ENCODE measurements at regions not wholly inside any gene's neighbourhood (a gene's known extent, or its start where the extent isn't known, plus 50 kb on each side); places are given as distances from the start of the nearest gene placed in this dataset.

- Histone ChIP-seq H3K4me1 (ENCODE audit: control insufficient read depth, insufficient read depth, low read length) (no peaks in the 10 kb centered on the region), H3K9me3 (ENCODE audit: control insufficient read depth, insufficient read depth, low read length) (peaks cover 3% of the 10 kb centered on the region), H3K4me3 (ENCODE audit: low read depth, low read length) (no peak overlapping the region), H3K9ac (ENCODE audit: low read depth, low read length) (no peak overlapping the region), H3K36me3 (ENCODE audit: control insufficient read depth, insufficient read depth, low read length) (no peaks in the 10 kb centered on the region), H3K27me3 (ENCODE audit: control insufficient read depth, insufficient read depth, low read length) (no peaks in the 10 kb centered on the region)
These were observed 114.3 kb downstream of the DLEU7 start for GRCh38 chr13:50729177-50729576.

GRCh38 chr13:50730496-50731351 lies 112.8 kb downstream of the DLEU7 start:
- no peak overlapping the region for H3K9ac ChIP-seq (ENCODE audit: low read depth, low read length)
- peaks cover 3% of the 10 kb centered on the region for H3K9me3 ChIP-seq (ENCODE audit: control insufficient read depth, insufficient read depth, low read length)
- H3K27me3 ChIP-seq (ENCODE audit: control insufficient read depth, insufficient read depth, low read length) = no peaks in the 10 kb centered on the region
- H3K36me3 ChIP-seq (ENCODE audit: control insufficient read depth, insufficient read depth, low read length) = no peaks in the 10 kb centered on the region
- H3K4me3 ChIP-seq (ENCODE audit: low read depth, low read length) = no peak overlapping the region
- no peaks in the 10 kb centered on the region for H3K4me1 ChIP-seq (ENCODE audit: control insufficient read depth, insufficient read depth, low read length)

DNA sequence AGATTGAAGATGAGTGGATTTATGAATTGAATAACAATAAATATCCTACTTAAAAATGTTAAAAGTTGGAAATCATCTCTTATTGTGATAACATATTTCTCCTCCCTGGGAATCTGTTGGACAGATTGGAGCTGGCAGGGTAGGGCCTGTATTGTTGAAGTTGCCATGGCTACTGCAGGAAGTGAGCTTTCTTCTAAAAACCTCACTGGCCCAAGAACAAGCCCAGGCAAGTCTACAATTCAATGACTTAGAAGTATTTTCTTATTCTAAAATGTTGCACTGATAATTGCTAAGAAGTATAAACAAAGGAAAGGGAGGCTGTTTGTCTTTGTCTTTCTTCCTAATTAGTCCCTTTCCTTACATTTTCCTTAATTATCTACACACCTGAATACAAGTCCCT lies 112.1 kb downstream of the DLEU7 start:
- Histone ChIP-seq H3K36me3 (ENCODE audit: control insufficient read depth, insufficient read depth, low read length) (no peaks in the 10 kb centered on the region), H3K9me3 (ENCODE audit: control insufficient read depth, insufficient read depth, low read length) (peaks cover 3% of the 10 kb centered on the region), H3K4me1 (ENCODE audit: control insufficient read depth, insufficient read depth, low read length) (no peaks in the 10 kb centered on the region), H3K9ac (ENCODE audit: low read depth, low read length) (no peak overlapping the region), H3K4me3 (ENCODE audit: low read depth, low read length) (no peak overlapping the region), H3K27me3 (ENCODE audit: control insufficient read depth, insufficient read depth, low read length) (no peaks in the 10 kb centered on the region)

DNA sequence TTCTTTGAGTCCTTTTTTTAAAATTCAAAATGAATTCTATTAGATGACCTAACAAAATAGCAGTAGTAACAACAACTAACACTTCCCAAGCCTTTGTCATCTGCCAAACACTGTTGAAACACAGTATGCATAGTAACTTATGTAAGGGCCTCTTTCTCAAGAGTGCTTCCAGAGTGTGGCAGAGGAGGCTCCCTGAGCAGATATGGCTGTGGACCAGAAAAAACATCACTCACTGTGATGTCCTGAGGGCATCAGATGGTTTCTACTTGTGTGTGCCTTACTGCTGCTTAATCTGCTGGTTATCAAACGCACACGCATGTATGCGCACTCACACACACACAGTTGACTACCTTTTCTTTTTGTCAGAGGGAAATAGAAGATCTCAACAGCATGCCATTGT lies 110.8 kb downstream of the DLEU7 start:
- no peaks in the 10 kb centered on the region for H3K36me3 ChIP-seq (ENCODE audit: control insufficient read depth, insufficient read depth, low read length)
- H3K9me3 ChIP-seq (ENCODE audit: control insufficient read depth, insufficient read depth, low read length) = peaks cover 3% of the 10 kb centered on the region
- no peaks in the 10 kb centered on the region for H3K4me1 ChIP-seq (ENCODE audit: control insufficient read depth, insufficient read depth, low read length)
- H3K27me3 ChIP-seq (ENCODE audit: control insufficient read depth, insufficient read depth, low read length) = no peaks in the 10 kb centered on the region
- H3K4me3 ChIP-seq (ENCODE audit: low read depth, low read length) = no peak overlapping the region
- H3K9ac ChIP-seq (ENCODE audit: low read depth, low read length) = no peak overlapping the region

- Histone ChIP-seq H3K36me3 (ENCODE audit: control insufficient read depth, insufficient read depth, low read length) (no peaks in the 10 kb centered on the region), H3K4me3 (ENCODE audit: low read depth, low read length) (no peak overlapping the region), H3K27me3 (ENCODE audit: control insufficient read depth, insufficient read depth, low read length) (no peaks in the 10 kb centered on the region), H3K9ac (ENCODE audit: low read depth, low read length) (no peak overlapping the region), H3K4me1 (ENCODE audit: control insufficient read depth, insufficient read depth, low read length) (no peaks in the 10 kb centered on the region), H3K9me3 (ENCODE audit: control insufficient read depth, insufficient read depth, low read length) (peaks cover 3% of the 10 kb centered on the region)
These were observed 110.1 kb downstream of the DLEU7 start for GRCh38 chr13:50733392-50733791.

DNA sequence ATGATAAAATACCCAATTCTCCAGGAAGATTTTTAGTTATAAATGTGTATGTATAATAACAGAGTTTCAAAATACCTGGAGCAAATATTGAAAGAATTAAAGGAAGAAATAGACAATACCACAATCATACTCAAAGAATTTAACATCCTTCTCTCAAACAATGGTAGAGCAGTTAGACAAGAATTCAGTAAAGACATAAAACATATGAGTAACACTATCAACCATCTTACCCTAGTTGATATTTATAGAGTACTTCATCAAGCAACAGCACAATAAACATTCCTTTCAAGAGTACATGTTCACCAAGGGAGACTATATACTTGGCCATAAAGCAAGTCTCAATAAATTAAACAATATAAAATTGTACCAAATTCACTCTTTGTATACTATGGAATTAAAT lies 108.4 kb downstream of the DLEU7 start:
- H3K9ac ChIP-seq (ENCODE audit: low read depth, low read length) = no peak overlapping the region
- no peaks in the 10 kb centered on the region for H3K36me3 ChIP-seq (ENCODE audit: control insufficient read depth, insufficient read depth, low read length)
- no peak overlapping the region for H3K4me3 ChIP-seq (ENCODE audit: low read depth, low read length)
- H3K9me3 ChIP-seq (ENCODE audit: control insufficient read depth, insufficient read depth, low read length) = peaks cover 3% of the 10 kb centered on the region
- H3K4me1 ChIP-seq (ENCODE audit: control insufficient read depth, insufficient read depth, low read length) = no peaks in the 10 kb centered on the region
- H3K27me3 ChIP-seq (ENCODE audit: control insufficient read depth, insufficient read depth, low read length) = no peaks in the 10 kb centered on the region

GRCh38 chr13:50740052-50740741 lies 103.3 kb downstream of the DLEU7 start:
- H3K9me3 ChIP-seq (ENCODE audit: control insufficient read depth, insufficient read depth, low read length) = no peaks in the 10 kb centered on the region
- no peak overlapping the region for H3K9ac ChIP-seq (ENCODE audit: low read depth, low read length)
- H3K4me1 ChIP-seq (ENCODE audit: control insufficient read depth, insufficient read depth, low read length) = no peaks in the 10 kb centered on the region
- no peaks in the 10 kb centered on the region for H3K27me3 ChIP-seq (ENCODE audit: control insufficient read depth, insufficient read depth, low read length)
- no peaks in the 10 kb centered on the region for H3K36me3 ChIP-seq (ENCODE audit: control insufficient read depth, insufficient read depth, low read length)
- H3K4me3 ChIP-seq (ENCODE audit: low read depth, low read length) = no peak overlapping the region

DNA sequence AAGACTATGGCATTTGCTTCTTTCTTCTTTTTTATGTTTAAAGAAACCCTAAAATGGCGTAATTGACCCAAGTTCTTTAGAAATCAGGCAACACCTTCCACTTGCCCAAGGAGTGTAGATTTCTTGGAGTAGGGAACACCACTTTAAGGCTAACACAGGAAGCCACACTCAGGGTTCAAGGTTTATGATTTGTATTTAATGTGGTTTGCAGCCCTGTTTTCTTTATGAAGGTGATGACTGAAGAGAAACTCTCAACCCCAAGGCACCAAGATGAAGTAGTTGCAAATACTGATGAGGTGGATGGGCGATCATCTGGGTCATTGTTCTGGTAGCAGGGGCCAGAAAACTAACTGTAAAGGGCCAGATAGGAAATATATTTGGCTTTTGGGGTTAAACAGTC lies 101.1 kb downstream of the DLEU7 start:
- Histone ChIP-seq H3K27me3 (ENCODE audit: control insufficient read depth, insufficient read depth, low read length) (no peaks in the 10 kb centered on the region), H3K9ac (ENCODE audit: low read depth, low read length) (no peak overlapping the region), H3K4me1 (ENCODE audit: control insufficient read depth, insufficient read depth, low read length) (no peaks in the 10 kb centered on the region), H3K36me3 (ENCODE audit: control insufficient read depth, insufficient read depth, low read length) (no peaks in the 10 kb centered on the region), H3K4me3 (ENCODE audit: low read depth, low read length) (no peak overlapping the region), H3K9me3 (ENCODE audit: control insufficient read depth, insufficient read depth, low read length) (no peaks in the 10 kb centered on the region)

DNA sequence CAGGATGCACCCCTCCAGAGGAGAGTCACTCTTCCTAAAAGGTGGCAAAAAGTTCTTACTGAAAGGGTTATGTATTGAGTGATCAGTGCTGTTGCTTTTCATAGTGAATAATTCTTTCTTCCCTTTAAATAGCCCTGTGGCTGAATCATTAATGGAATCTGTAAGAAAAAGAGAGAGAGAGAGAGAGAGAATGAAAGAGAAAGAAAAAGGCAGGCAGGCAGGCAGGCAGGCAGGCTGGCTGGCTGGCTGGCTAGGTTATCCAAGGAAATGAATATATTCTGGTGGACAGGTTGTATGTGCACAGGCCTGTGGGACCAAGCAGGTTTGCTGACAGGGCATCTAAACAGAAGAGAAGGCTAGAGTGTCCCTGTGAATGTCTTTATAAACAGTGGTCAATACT lies 100.5 kb downstream of the DLEU7 start:
- H3K36me3 ChIP-seq (ENCODE audit: control insufficient read depth, insufficient read depth, low read length) = no peaks in the 10 kb centered on the region
- H3K9me3 ChIP-seq (ENCODE audit: control insufficient read depth, insufficient read depth, low read length) = no peaks in the 10 kb centered on the region
- H3K27me3 ChIP-seq (ENCODE audit: control insufficient read depth, insufficient read depth, low read length) = no peaks in the 10 kb centered on the region
- no peak overlapping the region for H3K4me3 ChIP-seq (ENCODE audit: low read depth, low read length)
- no peaks in the 10 kb centered on the region for H3K4me1 ChIP-seq (ENCODE audit: control insufficient read depth, insufficient read depth, low read length)
- H3K9ac ChIP-seq (ENCODE audit: low read depth, low read length) = no peak overlapping the region

DNA sequence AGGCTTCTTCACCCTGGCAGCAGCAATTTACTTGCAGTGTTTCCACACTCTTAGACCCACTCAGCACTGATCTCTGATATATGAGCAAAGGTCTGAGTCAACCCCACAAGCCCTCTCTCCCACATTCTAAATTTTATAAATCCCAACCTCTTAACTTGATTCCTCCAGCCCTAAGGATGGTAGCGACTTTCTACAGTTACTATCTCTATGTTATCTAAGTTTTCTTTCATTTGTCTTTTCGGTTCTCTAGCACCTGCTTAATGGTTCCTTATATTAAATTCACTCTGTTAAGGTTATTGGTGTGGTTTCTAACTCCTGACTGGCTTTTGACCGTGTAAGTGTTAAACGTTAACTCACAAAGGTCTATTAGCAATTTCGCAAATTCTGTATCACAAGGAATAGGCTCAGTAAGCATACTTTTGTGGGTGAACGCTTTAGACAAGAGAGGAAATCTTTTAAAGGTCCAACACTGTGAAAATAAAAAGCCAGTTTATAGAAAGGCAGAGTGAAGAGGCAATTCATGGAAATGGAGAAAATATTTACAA lies 99.3 kb downstream of the DLEU7 start:
- Histone ChIP-seq H3K4me3 (ENCODE audit: low read depth, low read length) (no peak overlapping the region), H3K36me3 (ENCODE audit: control insufficient read depth, insufficient read depth, low read length) (no peaks in the 10 kb centered on the region), H3K9ac (ENCODE audit: low read depth, low read length) (no peak overlapping the region), H3K27me3 (ENCODE audit: control insufficient read depth, insufficient read depth, low read length) (no peaks in the 10 kb centered on the region), H3K9me3 (ENCODE audit: control insufficient read depth, insufficient read depth, low read length) (no peaks in the 10 kb centered on the region), H3K4me1 (ENCODE audit: control insufficient read depth, insufficient read depth, low read length) (no peaks in the 10 kb centered on the region)

DNA sequence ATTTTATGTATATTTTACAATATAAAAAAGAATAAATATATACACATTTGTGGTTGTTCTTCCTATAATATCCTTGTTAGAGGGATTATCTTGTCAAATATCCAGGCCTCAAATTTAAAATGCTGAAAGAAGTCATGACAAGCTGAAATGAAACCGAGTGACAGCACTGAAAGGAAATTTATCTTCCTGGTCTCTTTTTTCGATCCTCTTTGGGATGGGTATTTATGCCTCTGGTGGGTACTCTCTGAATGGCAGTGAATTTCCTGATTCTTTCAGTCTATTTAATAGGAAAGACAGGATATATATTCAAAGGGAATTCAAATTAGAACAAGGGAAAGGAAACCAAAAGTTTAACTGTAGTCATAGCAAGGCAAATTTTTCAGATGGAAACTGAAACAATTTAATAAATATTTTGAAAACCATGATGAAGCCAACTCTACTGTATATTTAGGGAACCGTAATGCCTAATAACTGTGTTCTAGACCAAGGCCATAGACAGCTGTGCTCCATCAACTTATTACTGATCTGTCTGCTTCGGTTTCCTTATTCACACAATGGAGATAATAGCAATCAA lies 97.9 kb downstream of the DLEU7 start:
- H3K36me3 ChIP-seq (ENCODE audit: control insufficient read depth, insufficient read depth, low read length) = no peaks in the 10 kb centered on the region
- H3K4me1 ChIP-seq (ENCODE audit: control insufficient read depth, insufficient read depth, low read length) = no peaks in the 10 kb centered on the region
- H3K4me3 ChIP-seq (ENCODE audit: low read depth, low read length) = no peak overlapping the region
- no peaks in the 10 kb centered on the region for H3K9me3 ChIP-seq (ENCODE audit: control insufficient read depth, insufficient read depth, low read length)
- no peaks in the 10 kb centered on the region for H3K27me3 ChIP-seq (ENCODE audit: control insufficient read depth, insufficient read depth, low read length)
- H3K9ac ChIP-seq (ENCODE audit: low read depth, low read length) = no peak overlapping the region

All from iPS-15b (cell line).